Activated T-cell treated with anti-CD3 and anti-CD28 coated beads, Interleukin-2, amount 50 U/mL, for 4 hours (primary cell): ENCODE measurements at regions not wholly inside any gene's neighbourhood (a gene's known extent, or its start where the extent isn't known, plus 50 kb on each side); places are given as distances from the start of the nearest gene placed in this dataset.

Source experiments
- ATAC-seq, 2 donors: fragments of 200-7000 bp; cut with Tn5 transposase; one replicate each; pipeline ENCODE4 v1.10.0; 2021
- DNase-seq: peaks from one replicate; pipeline ENCODE4 v3.0.0-alpha.2; 2020
- H3K27me3 Mint-ChIP-seq: one replicate; pipeline ENCODE4 v1.8.0; 2021; ENCODE audit warnings: low read depth, mixed read lengths
- H3K36me3 Mint-ChIP-seq: one replicate; pipeline ENCODE4 v1.8.0; 2022; ENCODE audit warnings: mixed read lengths; ENCODE audit not compliant: insufficient read depth
- H3K4me1 Mint-ChIP-seq: one replicate; pipeline ENCODE4 v1.8.0; 2021; ENCODE audit warnings: low read depth, mixed read lengths
- H3K4me3 Mint-ChIP-seq: one replicate; pipeline ENCODE4 v1.8.0; 2021; ENCODE audit warnings: mild to moderate bottlenecking, moderate library complexity, mixed read lengths
- H3K9me3 Mint-ChIP-seq: one replicate; pipeline ENCODE4 v1.8.0; 2021; ENCODE audit warnings: mixed read lengths

DNA sequence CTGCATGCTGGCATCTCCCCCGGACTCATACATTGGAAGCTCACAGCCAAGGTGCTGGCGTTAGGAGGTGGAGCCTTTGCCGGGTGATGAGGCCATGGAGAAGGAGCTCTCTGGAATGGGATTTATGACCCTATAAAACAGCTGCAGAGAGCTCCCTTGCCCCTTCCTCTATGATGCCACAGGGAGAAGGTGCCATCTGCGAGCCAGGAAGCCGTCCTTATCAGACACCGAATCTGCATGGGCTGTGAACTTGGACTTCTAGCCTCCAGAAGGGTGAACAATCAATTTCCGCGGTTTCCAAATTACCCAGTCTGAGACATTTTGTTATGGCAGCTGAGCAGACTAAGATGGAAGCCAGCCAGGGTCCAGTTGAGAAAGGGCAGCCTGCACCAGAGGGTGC is 381.2 kb upstream of the IRX1 start:
- H3K36me3 Mint-ChIP-seq: no peaks in the 10 kb centered on the region
- ATAC-seq: no peak
- H3K4me3 Mint-ChIP-seq: no peak overlapping the region
- peaks cover 4% of the 10 kb centered on the region for H3K9me3 Mint-ChIP-seq
- no peak for DNase-seq
- no peaks in the 10 kb centered on the region for H3K27me3 Mint-ChIP-seq
- no peaks in the 10 kb centered on the region for H3K4me1 Mint-ChIP-seq

GRCh38 chr5:3212869-3213268 is 382.8 kb upstream of the IRX1 start:
- Mint-ChIP-seq H3K27me3 (no peaks in the 10 kb centered on the region), H3K36me3 (no peaks in the 10 kb centered on the region), H3K4me3 (no peak overlapping the region), H3K9me3 (peaks cover 7% of the 10 kb centered on the region), H3K4me1 (no peaks in the 10 kb centered on the region)
- ATAC-seq (no peak), DNase-seq (no peak)

GRCh38 chr5:3210531-3210930 is 385.1 kb upstream of the IRX1 start:
- H3K4me1 Mint-ChIP-seq: no peaks in the 10 kb centered on the region
- no peak for DNase-seq
- no peaks in the 10 kb centered on the region for H3K36me3 Mint-ChIP-seq
- ATAC-seq: no peak
- H3K9me3 Mint-ChIP-seq: peaks cover 8% of the 10 kb centered on the region
- no peaks in the 10 kb centered on the region for H3K27me3 Mint-ChIP-seq
- H3K4me3 Mint-ChIP-seq: no peak overlapping the region

DNA sequence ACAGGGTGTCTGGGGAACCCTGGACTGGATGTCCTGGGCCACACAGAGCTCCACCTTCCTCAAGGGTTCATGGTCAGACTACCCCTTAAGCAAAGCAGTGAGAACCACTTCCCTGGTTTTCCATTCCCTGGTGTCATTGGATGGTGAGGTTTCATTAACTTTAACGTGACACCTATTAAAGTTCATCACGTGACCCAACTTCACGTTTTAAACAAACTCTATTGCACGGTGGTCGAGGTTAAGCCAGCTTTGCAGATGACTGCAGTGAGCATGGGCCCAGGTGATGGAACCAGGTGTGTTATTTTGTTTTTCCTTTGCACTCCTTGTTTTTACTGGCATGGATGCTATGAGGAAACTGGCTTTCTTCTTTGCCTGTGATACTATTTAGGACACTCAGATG is 385.7 kb upstream of the IRX1 start:
- DNase-seq (no peak), ATAC-seq (no peak)
- H3K4me1 Mint-ChIP-seq: no peaks in the 10 kb centered on the region
- peaks cover 14% of the 10 kb centered on the region for H3K9me3 Mint-ChIP-seq
- no peaks in the 10 kb centered on the region for H3K27me3 Mint-ChIP-seq
- H3K36me3 Mint-ChIP-seq: no peaks in the 10 kb centered on the region
- no peak overlapping the region for H3K4me3 Mint-ChIP-seq

GRCh38 chr5:3202570-3202969 is 393.1 kb upstream of the IRX1 start:
- Mint-ChIP-seq H3K27me3 (peaks cover 19% of the 10 kb centered on the region), H3K36me3 (no peaks in the 10 kb centered on the region), H3K4me3 (no peak overlapping the region), H3K9me3 (peaks cover 7% of the 10 kb centered on the region), H3K4me1 (no peaks in the 10 kb centered on the region)
- DNase-seq (no peak), ATAC-seq (no peak)

DNA sequence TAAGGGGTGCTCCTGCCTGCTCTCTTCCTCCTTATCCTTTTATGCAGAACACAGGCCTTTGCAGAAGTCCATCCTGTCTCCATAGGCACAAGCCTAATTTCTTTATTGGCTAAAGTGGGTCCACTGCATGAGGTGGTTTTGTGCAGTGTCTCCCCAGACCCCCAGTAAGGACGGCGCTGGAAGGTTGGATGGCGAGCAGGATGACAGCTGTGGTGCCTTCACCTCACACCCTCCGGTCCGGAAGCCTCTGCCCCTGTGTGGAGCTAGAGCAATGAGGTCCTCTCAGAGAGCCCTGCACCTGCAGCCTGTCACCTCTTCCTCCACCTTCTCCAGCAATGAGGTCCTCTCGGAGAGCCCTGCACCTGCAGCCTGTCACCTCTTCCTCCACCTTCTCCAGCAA is 393.7 kb upstream of the IRX1 start:
- DNase-seq: no peak
- peaks cover 24% of the 10 kb centered on the region for H3K27me3 Mint-ChIP-seq
- H3K9me3 Mint-ChIP-seq: peaks cover 7% of the 10 kb centered on the region
- no peak for ATAC-seq
- no peak overlapping the region for H3K4me3 Mint-ChIP-seq
- H3K4me1 Mint-ChIP-seq: no peaks in the 10 kb centered on the region
- H3K36me3 Mint-ChIP-seq: no peaks in the 10 kb centered on the region

DNA sequence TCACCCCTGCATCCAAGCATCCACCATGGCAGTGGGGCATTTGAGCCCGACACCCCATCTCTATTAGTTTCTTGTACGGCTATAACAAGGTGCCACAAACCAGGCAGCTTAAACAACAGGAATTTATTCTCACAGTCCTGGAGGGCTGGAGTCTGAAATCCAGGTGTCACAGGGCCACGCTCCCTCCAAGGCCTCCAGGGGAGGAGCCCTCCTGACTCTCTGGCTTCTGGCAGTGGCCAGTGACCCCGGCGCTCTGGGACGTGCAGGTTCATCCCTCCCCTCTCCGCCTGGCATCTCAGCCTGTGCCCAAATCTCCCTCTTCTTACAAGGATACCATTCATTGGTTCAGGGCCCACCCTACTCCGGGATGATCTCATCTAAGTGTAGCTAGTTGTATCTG is 394.5 kb upstream of the IRX1 start:
- no peaks in the 10 kb centered on the region for H3K4me1 Mint-ChIP-seq
- peaks cover 7% of the 10 kb centered on the region for H3K9me3 Mint-ChIP-seq
- DNase-seq (no peak), ATAC-seq (no peak)
- H3K27me3 Mint-ChIP-seq: peaks cover 24% of the 10 kb centered on the region
- H3K36me3 Mint-ChIP-seq: no peaks in the 10 kb centered on the region
- H3K4me3 Mint-ChIP-seq: no peak overlapping the region

GRCh38 chr5:3199962-3200755 is 395.5 kb upstream of the IRX1 start:
- no peaks in the 10 kb centered on the region for H3K36me3 Mint-ChIP-seq
- no peaks in the 10 kb centered on the region for H3K4me1 Mint-ChIP-seq
- H3K27me3 Mint-ChIP-seq: peaks cover 27% of the 10 kb centered on the region
- H3K9me3 Mint-ChIP-seq: peaks cover 3% of the 10 kb centered on the region
- H3K4me3 Mint-ChIP-seq: no peak overlapping the region
- no peak for DNase-seq
- no peak for ATAC-seq

- Mint-ChIP-seq H3K9me3 (no peaks in the 10 kb centered on the region), H3K36me3 (no peaks in the 10 kb centered on the region), H3K27me3 (peaks cover 28% of the 10 kb centered on the region), H3K4me1 (no peaks in the 10 kb centered on the region), H3K4me3 (no peak overlapping the region)
- DNase-seq (no peak), ATAC-seq (no peak)
Observed at GRCh38 chr5:3198074-3198449, 397.6 kb upstream of the IRX1 start.

DNA sequence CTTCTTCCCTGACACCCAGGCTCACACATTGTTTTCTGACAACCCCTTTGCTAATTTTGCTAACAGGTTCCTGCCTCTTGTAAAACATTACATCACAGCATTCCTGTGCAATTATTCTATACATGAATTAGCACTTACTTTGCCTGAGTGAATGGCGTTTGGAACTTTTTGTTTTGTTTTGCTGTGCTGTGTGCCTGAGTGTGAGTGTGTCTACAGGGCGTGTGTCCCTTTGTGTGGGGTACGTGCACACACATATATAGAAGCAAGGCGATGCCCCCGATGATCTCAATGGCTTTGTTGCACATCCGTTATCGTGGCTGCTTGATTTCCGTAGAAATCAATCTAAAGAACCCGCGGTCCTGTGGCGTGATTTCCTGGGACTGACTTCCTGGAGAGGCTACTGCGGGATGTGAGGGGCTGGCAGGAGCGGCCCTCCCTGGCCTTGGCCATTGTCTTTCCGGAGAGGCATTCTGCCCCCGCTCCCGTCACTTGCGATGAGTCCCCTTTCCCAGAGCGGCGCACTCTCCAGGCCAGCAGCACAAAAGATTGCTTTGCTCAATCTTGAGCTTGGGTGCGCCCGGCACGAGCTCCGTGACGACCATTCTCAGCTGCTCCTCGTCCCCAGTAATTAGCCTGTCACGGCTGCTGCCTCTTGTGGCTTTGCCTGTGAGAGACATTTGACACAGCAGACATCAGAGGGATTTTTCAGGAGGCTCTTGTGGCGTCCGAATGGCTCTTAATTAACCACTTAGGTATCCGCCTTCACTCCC is 398.1 kb upstream of the IRX1 start:
- Mint-ChIP-seq H3K36me3 (no peaks in the 10 kb centered on the region), H3K27me3 (peaks cover 28% of the 10 kb centered on the region), H3K4me3 (no peak overlapping the region), H3K4me1 (no peaks in the 10 kb centered on the region), H3K9me3 (no peaks in the 10 kb centered on the region)
- no peak for ATAC-seq
- no peak for DNase-seq

- H3K36me3 Mint-ChIP-seq: no peaks in the 10 kb centered on the region
- ATAC-seq (no peak), DNase-seq (no peak)
- H3K9me3 Mint-ChIP-seq: no peaks in the 10 kb centered on the region
- peaks cover 28% of the 10 kb centered on the region for H3K27me3 Mint-ChIP-seq
- no peaks in the 10 kb centered on the region for H3K4me1 Mint-ChIP-seq
- no peak overlapping the region for H3K4me3 Mint-ChIP-seq
Observed at GRCh38 chr5:3195994-3196393, 399.6 kb upstream of the IRX1 start.

- H3K4me3 Mint-ChIP-seq: no peak overlapping the region
- no peaks in the 10 kb centered on the region for H3K4me1 Mint-ChIP-seq
- no peaks in the 10 kb centered on the region for H3K36me3 Mint-ChIP-seq
- ATAC-seq (no peak), DNase-seq (no peak)
- H3K27me3 Mint-ChIP-seq: peaks cover 25% of the 10 kb centered on the region
- no peaks in the 10 kb centered on the region for H3K9me3 Mint-ChIP-seq
Observed at GRCh38 chr5:3194684-3195083, 400.9 kb upstream of the IRX1 start.

DNA sequence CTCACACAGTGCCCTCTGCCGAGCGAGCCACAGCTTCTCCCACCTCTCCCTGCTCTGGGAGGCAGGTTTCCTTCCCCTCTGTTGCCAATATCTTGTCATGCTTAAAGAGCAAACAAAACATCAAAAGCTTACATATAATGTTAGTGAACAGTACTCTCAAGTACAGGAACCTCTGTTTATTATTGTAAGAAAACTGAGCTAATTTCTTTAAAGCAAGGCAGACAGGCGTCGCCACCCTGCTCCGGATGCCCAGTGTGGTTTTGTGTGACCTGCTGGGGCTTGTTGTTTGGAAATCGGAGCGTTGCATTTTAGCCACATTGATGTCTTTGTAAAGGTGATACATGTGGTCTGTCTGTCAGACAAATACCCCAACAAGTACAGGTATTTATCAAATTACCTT is 401.4 kb upstream of the IRX1 start:
- Mint-ChIP-seq H3K9me3 (no peaks in the 10 kb centered on the region), H3K27me3 (peaks cover 23% of the 10 kb centered on the region), H3K36me3 (no peaks in the 10 kb centered on the region), H3K4me3 (no peak overlapping the region), H3K4me1 (no peaks in the 10 kb centered on the region)
- DNase-seq: no peak
- ATAC-seq: no peak

GRCh38 chr5:3191585-3191984 is 404.0 kb upstream of the IRX1 start:
- Mint-ChIP-seq H3K4me3 (no peak overlapping the region), H3K4me1 (no peaks in the 10 kb centered on the region), H3K36me3 (no peaks in the 10 kb centered on the region), H3K27me3 (peaks cover 4% of the 10 kb centered on the region), H3K9me3 (no peaks in the 10 kb centered on the region)
- ATAC-seq: no peak
- no peak for DNase-seq

DNA sequence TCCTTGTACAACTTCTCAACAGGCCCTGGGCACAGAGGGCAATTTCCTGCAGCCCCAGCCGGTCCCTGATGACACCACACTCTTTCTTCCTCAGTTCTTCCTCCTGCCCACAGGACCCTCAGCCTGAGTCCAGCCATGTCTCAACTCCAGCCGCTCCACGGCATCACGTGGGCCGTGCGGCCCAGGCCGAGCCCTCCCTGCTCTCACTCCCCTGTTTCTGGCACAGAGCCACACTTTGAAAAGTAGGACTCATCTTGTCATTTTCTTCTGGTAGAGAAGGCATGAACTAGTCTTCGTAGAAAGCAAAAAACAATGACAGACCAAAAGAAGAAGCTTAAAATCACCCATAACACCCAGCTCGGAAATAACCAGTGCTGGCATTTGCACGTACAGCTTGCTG is 404.7 kb upstream of the IRX1 start:
- ATAC-seq: no peak
- H3K27me3 Mint-ChIP-seq: peaks cover 4% of the 10 kb centered on the region
- no peak for DNase-seq
- H3K4me1 Mint-ChIP-seq: no peaks in the 10 kb centered on the region
- no peaks in the 10 kb centered on the region for H3K9me3 Mint-ChIP-seq
- no peaks in the 10 kb centered on the region for H3K36me3 Mint-ChIP-seq
- no peak overlapping the region for H3K4me3 Mint-ChIP-seq
